Endothelial cell of umbilical vein (primary cell): ENCODE measurements at regions not wholly inside any gene's neighbourhood (a gene's known extent, or its start where the extent isn't known, plus 50 kb on each side); places are given as distances from the start of the nearest gene placed in this dataset.

ENCODE experiments used
- BruUV-seq: library from RNA; stranded (reverse); fragments of 400-500 nt; replicated peaks from 2 replicates; lab custom pipeline; 2021; lab: Mats Ljungman, UMichigan
- CTCF ChIA-PET: fragments of 300-600, 350-600 bp; sonication (Branson Sonifier 250); formaldehyde crosslinking; loops from one replicate; lab custom pipeline; 2021; ENCODE audit warnings: antibody characterized with exemption, inconsistent platforms; lab: Charles Lee
- POLR2A ChIA-PET: fragments of 300-600, 350-600 bp; sonication (Branson Sonifier 250); formaldehyde crosslinking; loops from one replicate; lab custom pipeline; 2021; ENCODE audit warnings: antibody characterized with exemption, inconsistent platforms; lab: Charles Lee
- DNase-seq: peaks from one replicate; pipeline ENCODE4 v3.0.0-alpha.2; 2011; ENCODE audit warnings: low read depth, low spot score
- FAIRE-seq: peaks from 2 replicates; lab custom pipeline; 2011; peaks lifted over from hg19 to GRCh38; lab: Jason Lieb, UNC
- H2AFZ ChIP-seq: 2 replicates; pipeline ENCODE4 v1.6.0; 2012; ENCODE audit warnings: low read depth, low read length, control low read depth, inconsistent platforms
- H3K27ac ChIP-seq: 2 replicates; pipeline ENCODE4 v1.5.1; 2011; ENCODE audit warnings: low read depth, mild to moderate bottlenecking, control low read depth, low read length, moderate library complexity; ENCODE audit not compliant: insufficient read depth
- H3K27me3 ChIP-seq, 2 experiments: 2 replicates each; pipeline versions ENCODE4 v1.6.0 to v1.6.1; 2011; ENCODE audit warnings: low read length in 2 of 2, mixed read lengths in 1 of 2; ENCODE audit not compliant: control insufficient read depth in 2 of 2, insufficient read depth in 2 of 2
- H3K36me3 ChIP-seq, 2 experiments: 2 replicates in 1 of 2; 3 replicates in 1 of 2; pipeline ENCODE4 v1.5.1; 2011; ENCODE audit warnings: low read length in 2 of 2, mild to moderate bottlenecking in 1 of 2, moderate library complexity in 1 of 2; ENCODE audit not compliant: control insufficient read depth in 2 of 2, insufficient read depth in 2 of 2; ENCODE audit errors: extremely low read depth in 1 of 2
- H3K4me1 ChIP-seq: 3 replicates; pipeline ENCODE4 v1.5.1; 2011; ENCODE audit warnings: mild to moderate bottlenecking, low read length; ENCODE audit not compliant: control insufficient read depth, insufficient read depth; ENCODE audit errors: extremely low read depth
- H3K4me2 ChIP-seq: 2 replicates; pipeline ENCODE4 v1.6.1; 2011; ENCODE audit warnings: low read length, control low read depth, mixed read lengths; ENCODE audit not compliant: insufficient read depth
- H3K4me3 ChIP-seq, 3 experiments: fragments of 200-600 bp in 1 of 3; sonication (generic), shearing (Covaris generic) in 1 of 3; replicated peaks in 1 of 3; 2 replicates each; pipeline ENCODE4 v1.5.1; 2011 to 2016; ENCODE audit warnings: control low read depth in 3 of 3, low read length in 3 of 3, mild to moderate bottlenecking in 2 of 3, inconsistent platforms in 1 of 3, low read depth in 1 of 3, moderate library complexity in 1 of 3; ENCODE audit not compliant: insufficient read depth in 1 of 3
- H3K79me2 ChIP-seq: 2 replicates; pipeline ENCODE4 v1.6.0; 2012; ENCODE audit warnings: low read length, inconsistent platforms; ENCODE audit not compliant: control insufficient read depth, insufficient read depth
- H3K9ac ChIP-seq: replicated peaks from 2 replicates; pipeline ENCODE3; 2011; ENCODE audit warnings: low read length, control low read depth; ENCODE audit not compliant: insufficient read depth; ENCODE audit errors: extremely low read depth
- H3K9me1 ChIP-seq: replicated peaks from 3 replicates; pipeline ENCODE4 v1.6.0; 2011; ENCODE audit warnings: mild to moderate bottlenecking, low read length; ENCODE audit not compliant: control insufficient read depth, insufficient read depth; ENCODE audit errors: extremely low read depth
- H3K9me3 ChIP-seq: replicated peaks from 2 replicates; pipeline ENCODE4 v1.5.1; 2012; ENCODE audit warnings: low read length, inconsistent platforms; ENCODE audit not compliant: control insufficient read depth, insufficient read depth
- H4K20me1 ChIP-seq: replicated peaks from 2 replicates; pipeline ENCODE3; 2011; ENCODE audit warnings: mild to moderate bottlenecking, low read length; ENCODE audit not compliant: control insufficient read depth, insufficient read depth; ENCODE audit errors: extremely low read depth
- CTCF ChIP-seq, 2 donors: IDR thresholded peaks; 1 replicate in 1 of 2; 2 replicates in 1 of 2; pipeline ENCODE4 v1.5.1; 2011; ENCODE audit warnings: low read length in 2 of 2, mild to moderate bottlenecking in 2 of 2, moderate library complexity in 2 of 2, control low read depth in 1 of 2, inconsistent platforms in 1 of 2, low read depth in 1 of 2; ENCODE audit not compliant: insufficient read depth in 1 of 2; ENCODE audit errors: extremely low read depth in 1 of 2
- EZH2 ChIP-seq: IDR thresholded peaks from 2 replicates; pipeline ENCODE4 v1.6.1; 2012; ENCODE audit warnings: borderline replicate concordance, low read depth, mild to moderate bottlenecking, moderate library complexity, low read length, inconsistent platforms; ENCODE audit not compliant: severe bottlenecking
- FOS ChIP-seq: IDR thresholded peaks from 2 replicates; pipeline ENCODE4 v1.6.1; 2011; ENCODE audit warnings: mild to moderate bottlenecking, low read length, moderate library complexity, borderline replicate concordance; ENCODE audit not compliant: insufficient read depth
- GATA2 ChIP-seq: IDR thresholded peaks from 2 replicates; pipeline ENCODE4 v1.7.0; 2011; ENCODE audit warnings: low read depth, mild to moderate bottlenecking, moderate library complexity, mixed read lengths, low read length; ENCODE audit not compliant: insufficient read length, insufficient read depth
- JUN ChIP-seq: IDR thresholded peaks from 2 replicates; pipeline ENCODE4 v1.6.1; 2011; ENCODE audit warnings: borderline replicate concordance, low read depth; ENCODE audit not compliant: insufficient read length, insufficient read depth
- MAX ChIP-seq: IDR thresholded peaks from 2 replicates; pipeline ENCODE4 v1.6.1; 2011; ENCODE audit not compliant: insufficient read depth, insufficient read length
- MYC ChIP-seq: IDR thresholded peaks from one replicate; pipeline ENCODE4 v1.6.1; 2011; ENCODE audit warnings: mild to moderate bottlenecking, low read depth, low read length
- POLR2A ChIP-seq: IDR thresholded peaks from 2 replicates; pipeline ENCODE4 v1.6.1; 2012; ENCODE audit warnings: low read depth, mild to moderate bottlenecking, control low read depth, low read length
- POLR2AphosphoS5 ChIP-seq: IDR thresholded peaks from 2 replicates; pipeline ENCODE4 v1.6.1; 2012; ENCODE audit warnings: low read depth, mild to moderate bottlenecking, control low read depth, low read length, moderate library complexity; ENCODE audit not compliant: insufficient read depth
- dilution Hi-C: fragments of 300-500 bp; cut with MboI; formaldehyde crosslinking; loops from one replicate; pipeline ENCODE4 v1.15.0; 2019; ENCODE audit warnings: low sequenced_read_pairs; ENCODE audit not compliant: extremely low pct_ligation_motif_present
- intact Hi-C: fragments of 100-400 bp; cut with micrococcal nuclease; formaldehyde crosslinking; loops from one replicate; pipeline ENCODE4 v1.10.0; 2022

GRCh38 chr10:120209124-120209762 is 247.8 kb upstream of the PLPP4 start:
- no peak overlapping the region for H3K9ac ChIP-seq
- no peak overlapping the region for H3K4me3 ChIP-seq
- CTCF ChIA-PET = interaction anchor here (2.4 to 2.9 kb wide), 2 partner anchors 9 to 13 kb away, joined by 8 to 15 read pairs; no protein-coding TSS in a partner anchor
- no peaks in the 10 kb centered on the region for H3K9me1 ChIP-seq
- DNase-seq (no peak), FAIRE-seq (no peak)
- TF ChIP-seq POLR2A = no peak
- TF ChIP-seq MAX = no peak
- no peaks in the 10 kb centered on the region for H3K36me3 ChIP-seq
- no peaks in the 10 kb centered on the region for H4K20me1 ChIP-seq
- H3K4me2 ChIP-seq = no peak overlapping the region
- no peaks in the 10 kb centered on the region for H3K9me3 ChIP-seq
- H3K4me1 ChIP-seq = no peaks in the 10 kb centered on the region
- POLR2A ChIA-PET = no interaction called here
- no peaks in the 10 kb centered on the region for H3K79me2 ChIP-seq
- no peak overlapping the region for H3K27ac ChIP-seq
- intact Hi-C loops (no loop called here), dilution Hi-C loops (no loop called here)
- no TSS peak for BruUV-seq
- H3K27me3 ChIP-seq = no peaks in the 10 kb centered on the region
- no peak overlapping the region for H2AFZ ChIP-seq

DNA sequence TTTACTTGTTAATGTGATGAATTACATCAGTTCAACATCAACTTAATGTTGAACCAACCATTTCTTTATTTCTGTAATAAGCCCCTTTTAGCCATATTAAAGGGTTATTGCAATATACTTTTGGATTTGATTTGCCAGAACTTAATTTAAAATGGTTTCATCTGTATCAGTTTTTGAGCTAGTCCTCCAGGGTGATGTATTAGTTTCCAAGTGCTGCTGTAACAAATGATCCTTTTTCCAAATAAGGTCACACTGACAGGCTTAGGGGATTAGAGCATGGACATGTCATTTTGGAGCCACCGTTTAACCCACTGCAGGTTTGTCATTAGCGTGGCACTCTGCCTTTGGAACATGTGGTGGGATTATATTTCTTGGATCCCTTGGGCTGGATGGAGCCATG is 244.8 kb upstream of the PLPP4 start:
- Histone ChIP-seq H3K4me2 (no peak overlapping the region), H3K4me1 (no peaks in the 10 kb centered on the region), H3K36me3 (no peaks in the 10 kb centered on the region), H3K9me1 (no peaks in the 10 kb centered on the region), H3K27ac (no peak overlapping the region), H3K9me3 (no peaks in the 10 kb centered on the region), H4K20me1 (no peaks in the 10 kb centered on the region), H3K4me3 (no peak overlapping the region), H3K79me2 (no peaks in the 10 kb centered on the region), H2AFZ (no peak overlapping the region), H3K27me3 (no peaks in the 10 kb centered on the region), H3K9ac (no peak overlapping the region)
- TF ChIP-seq MAX (no peak), GATA2 (no peak), JUN (no peak), CTCF (IDR thresholded peaks at IDR 0.05; ENCODE audit: extremely low read depth in 1 of 2, insufficient read depth in 1 of 2, low read depth in 1 of 2, low read length in 2 of 2) (no peak), FOS (no peak), POLR2AphosphoS5 (no peak), EZH2 (no peak), MYC (no peak), POLR2A (no peak)
- dilution Hi-C loops (no loop called here), intact Hi-C loops (no loop called here)
- DNase-seq = no peak
- no peak for FAIRE-seq
- CTCF ChIA-PET = interaction anchor here (1.1 kb wide), 1 partner anchor 9 kb away, joined by 8 read pairs; no protein-coding TSS in a partner anchor
- BruUV-seq = no TSS peak
- POLR2A ChIA-PET = no interaction called here
